ENCODE measurements at regions not wholly inside any gene's neighbourhood (a gene's known extent, or its start where the extent isn't known, plus 50 kb on each side); places are given as distances from the start of the nearest gene placed in this dataset.
"Not testable (repeated sequence)": the region's sequence is repeated elsewhere in the genome, so short reads cannot be mapped to it uniquely, and the experiment has no call there.

DNA sequence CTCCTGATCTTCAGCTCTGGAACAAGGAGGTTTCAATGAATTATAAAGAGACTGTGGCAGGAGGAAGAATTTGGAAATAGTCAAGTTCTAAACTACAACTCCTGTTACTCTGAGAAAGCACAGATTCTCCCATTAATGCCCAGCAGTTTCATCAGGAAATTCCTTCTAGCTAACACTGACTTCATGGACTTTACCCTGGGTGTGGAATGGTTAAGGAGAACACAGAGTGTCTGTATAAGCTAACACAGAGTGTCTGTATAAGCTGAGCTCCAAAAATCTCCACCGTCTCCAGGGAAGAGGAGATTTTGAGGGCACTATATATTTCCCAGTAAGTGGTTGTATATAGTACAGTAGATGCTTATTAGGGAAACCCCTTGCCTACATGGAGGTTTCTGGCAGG, 675.5 kb downstream of the XPNPEP1 start:
- POLR2A ChIA-PET, result no interaction called here
- no peak for DNase-seq (ENCODE audit: extremely low spot score)
- CTCF ChIA-PET, result no interaction called here
- TF ChIP-seq FOXM1 (IDR thresholded peaks at IDR 0.05; ENCODE audit: borderline replicate concordance) (no peak), LEF1 (IDR thresholded peaks at IDR 0.05; ENCODE audit: borderline replicate concordance) (no peak), SP1 (IDR thresholded peaks at IDR 0.05) (no peak), SUZ12 (IDR thresholded peaks at IDR 0.05) (no peak), ARNT (IDR thresholded peaks at IDR 0.05) (no peak), NFRKB (IDR thresholded peaks at IDR 0.05) (no peak), HDGF (IDR thresholded peaks at IDR 0.05; ENCODE audit: borderline replicate concordance) (no peak), FOXA1 (IDR thresholded peaks at IDR 0.05) (no peak), ZNF384 (IDR thresholded peaks at IDR 0.05) (no peak), L3MBTL2 (conservative IDR thresholded peaks at IDR 0.05) (no peak), TARDBP (IDR thresholded peaks at IDR 0.05) (no peak), BHLHE40 (IDR thresholded peaks at IDR 0.05; ENCODE audit: borderline replicate concordance) (no peak)

DNA sequence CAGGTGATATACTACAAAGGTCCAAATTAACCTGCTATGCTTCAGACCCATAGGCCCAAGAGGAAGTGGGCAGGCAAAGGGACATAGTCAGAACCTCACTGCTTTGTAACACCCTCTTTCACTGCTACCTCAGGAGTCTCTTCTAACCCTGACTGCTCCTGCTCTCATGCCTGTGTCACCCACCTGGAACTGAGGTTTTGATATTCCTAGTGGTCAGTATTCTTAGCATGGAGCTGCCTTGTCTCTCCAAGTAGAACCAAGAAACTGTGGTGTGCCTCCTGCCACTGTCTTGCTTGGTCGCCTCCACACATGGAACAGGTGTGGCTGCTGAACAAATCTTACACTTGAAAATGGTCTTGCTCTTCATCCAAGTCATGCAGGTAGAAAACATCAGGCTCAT, 677.5 kb downstream of the XPNPEP1 start:
- DNase-seq (ENCODE audit: extremely low spot score), result no peak
- ChIA-PET POLR2A (no interaction called here), CTCF (no interaction called here)
- TF ChIP-seq CTBP1 (IDR thresholded peaks at IDR 0.05; ENCODE audit: borderline replicate concordance) (no peak), FOXM1 (IDR thresholded peaks at IDR 0.05; ENCODE audit: borderline replicate concordance) (no peak), ARNT (IDR thresholded peaks at IDR 0.05) (no peak), TARDBP (IDR thresholded peaks at IDR 0.05) (no peak), NFRKB (IDR thresholded peaks at IDR 0.05) (no peak), L3MBTL2 (conservative IDR thresholded peaks at IDR 0.05) (no peak), BHLHE40 (IDR thresholded peaks at IDR 0.05; ENCODE audit: borderline replicate concordance) (no peak), SUZ12 (IDR thresholded peaks at IDR 0.05) (no peak), SP1 (IDR thresholded peaks at IDR 0.05) (no peak), FOXA1 (IDR thresholded peaks at IDR 0.05) (no peak), ELF4 (IDR thresholded peaks at IDR 0.05) (no peak), LEF1 (IDR thresholded peaks at IDR 0.05; ENCODE audit: borderline replicate concordance) (no peak), HDGF (IDR thresholded peaks at IDR 0.05; ENCODE audit: borderline replicate concordance) (no peak)
- TF ChIP-seq, protein P1, sequence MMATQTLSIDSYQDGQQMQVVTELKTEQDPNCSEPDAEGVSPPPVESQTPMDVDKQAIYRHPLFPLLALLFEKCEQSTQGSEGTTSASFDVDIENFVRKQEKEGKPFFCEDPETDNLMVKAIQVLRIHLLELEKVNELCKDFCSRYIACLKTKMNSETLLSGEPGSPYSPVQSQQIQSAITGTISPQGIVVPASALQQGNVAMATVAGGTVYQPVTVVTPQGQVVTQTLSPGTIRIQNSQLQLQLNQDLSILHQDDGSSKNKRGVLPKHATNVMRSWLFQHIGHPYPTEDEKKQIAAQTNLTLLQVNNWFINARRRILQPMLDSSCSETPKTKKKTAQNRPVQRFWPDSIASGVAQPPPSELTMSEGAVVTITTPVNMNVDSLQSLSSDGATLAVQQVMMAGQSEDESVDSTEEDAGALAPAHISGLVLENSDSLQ (IDR thresholded peaks at IDR 0.05), result no peak

DNA sequence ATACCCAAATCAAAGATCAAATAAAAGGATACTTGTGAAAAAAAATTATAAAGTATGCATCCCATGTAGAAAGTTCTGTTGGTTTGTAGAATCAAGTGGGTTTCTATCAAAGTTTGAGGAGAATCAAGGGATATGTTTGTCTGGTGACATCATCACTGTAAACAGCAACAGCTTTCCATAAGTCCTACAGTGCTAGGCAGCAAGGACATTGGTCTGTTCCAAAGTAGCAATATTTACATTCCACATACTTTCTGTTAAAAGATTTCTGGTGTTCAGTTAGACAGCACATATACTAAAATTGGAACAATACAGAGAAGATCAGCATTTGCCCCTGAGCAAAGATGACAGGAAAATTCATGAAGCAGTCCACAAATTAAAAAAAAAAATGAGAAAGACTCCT, 683.9 kb downstream of the XPNPEP1 start:
- ChIA-PET CTCF (no interaction called here), POLR2A (no interaction called here)
- TF ChIP-seq HDGF (IDR thresholded peaks at IDR 0.05; ENCODE audit: borderline replicate concordance) (no peak), ELF4 (IDR thresholded peaks at IDR 0.05) (no peak), TARDBP (IDR thresholded peaks at IDR 0.05) (no peak), LEF1 (IDR thresholded peaks at IDR 0.05; ENCODE audit: borderline replicate concordance) (no peak), CTBP1 (IDR thresholded peaks at IDR 0.05; ENCODE audit: borderline replicate concordance) (no peak)

DNA sequence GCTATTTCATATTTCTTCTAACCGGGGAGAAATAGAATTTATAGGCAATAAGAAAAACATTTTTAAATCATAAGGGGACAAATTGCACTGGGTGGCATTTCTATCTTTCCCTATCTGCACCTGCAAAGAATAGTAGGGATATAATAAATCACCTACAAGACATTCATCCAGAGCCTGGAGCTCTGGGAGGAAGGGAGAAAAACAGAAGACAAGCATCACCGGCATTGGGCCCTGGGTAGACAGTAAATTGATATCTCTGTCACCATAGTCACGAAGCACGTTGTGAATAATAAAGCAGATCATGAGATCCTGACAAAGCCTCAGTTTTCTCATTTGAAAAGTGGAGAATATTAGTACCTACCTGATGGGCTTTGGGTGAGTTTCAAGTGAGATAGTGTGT, 685.6 kb downstream of the XPNPEP1 start:
- CTCF ChIA-PET, result no interaction called here
- TF ChIP-seq TARDBP (IDR thresholded peaks at IDR 0.05) (no peak), ARNT (IDR thresholded peaks at IDR 0.05) (no peak), SUZ12 (IDR thresholded peaks at IDR 0.05) (no peak), ZNF384 (IDR thresholded peaks at IDR 0.05) (no peak), ELF4 (IDR thresholded peaks at IDR 0.05) (no peak)
- TF ChIP-seq, protein P1 (IDR thresholded peaks at IDR 0.05), result no peak
- no peak for DNase-seq (ENCODE audit: extremely low spot score)
- POLR2A ChIA-PET, result no interaction called here

More for the DNA sequence above, 683.9 kb downstream of the XPNPEP1 start:
- no peak for DNase-seq (ENCODE audit: extremely low spot score)

DNA sequence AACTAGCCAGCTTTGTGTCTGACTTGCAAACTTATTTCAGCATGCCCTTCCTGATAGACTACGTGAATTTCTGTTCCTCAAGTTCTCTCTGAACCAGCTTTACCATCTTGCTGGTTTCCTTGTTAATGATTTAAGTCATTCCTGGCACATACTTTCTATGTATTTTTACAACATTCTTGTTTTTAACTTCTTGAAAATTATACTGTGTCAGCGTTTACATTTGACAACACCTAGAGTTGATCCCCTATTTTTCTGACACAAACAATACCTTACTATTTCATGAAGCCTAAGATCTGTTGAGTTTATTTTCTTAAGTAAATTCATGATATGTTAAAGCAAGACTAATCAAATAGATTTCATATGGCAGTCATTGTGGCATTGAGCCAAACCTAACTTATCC, 686.3 kb downstream of the XPNPEP1 start:
- POLR2A ChIA-PET, result no interaction called here
- CTCF ChIA-PET, result no interaction called here
- TF ChIP-seq SUZ12 (IDR thresholded peaks at IDR 0.05), result no peak
- TF ChIP-seq, protein P1 (IDR thresholded peaks at IDR 0.05), result no peak
- TF ChIP-seq ARNT (IDR thresholded peaks at IDR 0.05), result no peak
- TF ChIP-seq FOXA1 (IDR thresholded peaks at IDR 0.05), result no peak
- no peak for TF ChIP-seq TARDBP (IDR thresholded peaks at IDR 0.05)
- TF ChIP-seq FOXK2 (IDR thresholded peaks at IDR 0.05), result no peak
- TF ChIP-seq SP1 (IDR thresholded peaks at IDR 0.05), result no peak
- no peak for TF ChIP-seq ELF4 (IDR thresholded peaks at IDR 0.05)
- no peak for TF ChIP-seq NFRKB (IDR thresholded peaks at IDR 0.05)
- TF ChIP-seq ZNF384 (IDR thresholded peaks at IDR 0.05), result no peak
- TF ChIP-seq FOXM1 (IDR thresholded peaks at IDR 0.05; ENCODE audit: borderline replicate concordance), result no peak
- no peak for TF ChIP-seq CTBP1 (IDR thresholded peaks at IDR 0.05; ENCODE audit: borderline replicate concordance)
- no peak for TF ChIP-seq L3MBTL2 (conservative IDR thresholded peaks at IDR 0.05)
- TF ChIP-seq HDGF (IDR thresholded peaks at IDR 0.05; ENCODE audit: borderline replicate concordance), result no peak
- no peak for TF ChIP-seq LEF1 (IDR thresholded peaks at IDR 0.05; ENCODE audit: borderline replicate concordance)
- no peak for TF ChIP-seq BHLHE40 (IDR thresholded peaks at IDR 0.05; ENCODE audit: borderline replicate concordance)
- DNase-seq (ENCODE audit: extremely low spot score), result no peak

DNA sequence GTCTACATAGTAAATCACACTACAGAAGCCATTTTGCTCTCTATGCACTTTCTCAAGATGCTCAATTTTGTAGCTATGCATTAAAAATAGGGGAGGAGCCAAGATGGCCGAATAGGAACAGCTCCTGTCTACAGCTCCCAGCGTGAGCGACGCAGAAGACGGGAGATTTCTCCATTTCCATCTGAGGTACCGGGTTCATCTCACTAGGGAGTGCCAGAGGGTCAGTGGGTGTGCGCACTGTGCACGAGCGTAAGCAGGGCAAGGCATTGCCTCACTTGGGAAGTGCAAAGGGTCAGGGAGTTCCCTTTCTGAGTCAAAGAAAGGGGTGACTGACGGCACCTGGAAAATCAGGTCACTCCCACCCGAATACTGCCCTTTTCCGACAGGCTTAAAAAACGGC, 699.8 kb downstream of the XPNPEP1 start:
- POLR2A ChIA-PET; CTCF ChIA-PET; DNase-seq (ENCODE audit: extremely low spot score): not testable (repeated sequence)

DNA sequence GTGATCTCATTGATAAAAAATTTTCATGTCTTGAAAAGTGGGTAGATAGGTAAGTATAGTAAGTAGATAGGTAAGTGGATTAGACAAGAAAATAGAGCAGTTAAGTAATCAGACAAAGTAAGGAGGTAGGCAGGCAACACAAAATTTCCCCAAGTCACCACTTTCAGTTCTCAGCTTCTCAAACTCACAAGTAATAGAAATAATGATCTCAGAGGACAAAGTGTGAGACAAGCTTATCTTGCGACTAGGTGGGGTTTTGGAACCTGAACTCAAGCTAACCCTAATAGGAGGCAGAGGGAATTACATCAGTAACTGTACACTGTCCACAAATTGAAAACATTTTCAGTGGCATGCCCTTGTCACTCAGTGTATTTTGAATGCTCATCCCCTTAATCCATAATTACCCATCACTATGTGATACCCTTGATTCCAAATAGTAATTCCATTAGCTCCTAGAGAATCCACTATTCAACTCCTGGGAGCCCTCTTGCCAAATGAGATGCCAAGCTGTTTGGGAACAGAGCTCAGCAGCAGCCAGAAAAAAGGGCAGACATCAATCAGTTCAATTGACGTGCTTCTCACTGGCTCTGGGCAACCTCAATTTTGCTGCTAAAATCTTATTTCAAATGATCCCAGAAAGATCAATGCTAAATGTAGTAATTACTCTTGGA, 703.2 kb downstream of the XPNPEP1 start:
- TF ChIP-seq BHLHE40 (IDR thresholded peaks at IDR 0.05; ENCODE audit: borderline replicate concordance) (no peak), SP1 (IDR thresholded peaks at IDR 0.05) (no peak), FOXM1 (IDR thresholded peaks at IDR 0.05; ENCODE audit: borderline replicate concordance) (no peak), FOXK2 (IDR thresholded peaks at IDR 0.05) (no peak), TARDBP (IDR thresholded peaks at IDR 0.05) (no peak), LEF1 (IDR thresholded peaks at IDR 0.05; ENCODE audit: borderline replicate concordance) (no peak)
- POLR2A ChIA-PET, result no interaction called here
- CTCF ChIA-PET, result interaction anchor here (0.5 kb wide), 1 partner anchor 153 kb away, joined by 3 read pairs; no protein-coding TSS in a partner anchor
- DNase-seq (ENCODE audit: extremely low spot score), result no peak

Data from HEK293T (cell line).